Stomach (tissue), 8 donors: ENCODE measurements at regions not wholly inside any gene's neighbourhood (a gene's known extent, or its start where the extent isn't known, plus 50 kb on each side); places are given as distances from the start of the nearest gene placed in this dataset.

Experiments
- DNase-seq, 2 donors: peaks; one replicate each; pipeline versions ENCODE4 v3.0.0 to v3.0.0-alpha.2; 2013 to 2019
- H3K27ac ChIP-seq, 5 donors: fragments of 200-600 bp in 4 of 5; sonication (generic) in 4 of 5; one replicate each; pipeline ENCODE4 v1.5.1; 2013 to 2019; ENCODE audit warnings: mild to moderate bottlenecking in 1 of 5, moderate library complexity in 1 of 5
- H3K27me3 ChIP-seq, 3 donors: fragments of 200-600 bp; sonication (generic); one replicate each; pipeline ENCODE4 v1.5.1; 2017 to 2019; ENCODE audit warnings: mixed run types in 1 of 3
- H3K36me3 ChIP-seq, 4 donors: fragments of 200-600 bp; sonication (generic); 1 replicate in 3 of 4; 2 replicates in 1 of 4; pipeline ENCODE4 v1.5.1; 2016 to 2019
- H3K4me1 ChIP-seq, 4 donors: fragments of 200-600 bp; sonication (generic); one replicate each; pipeline ENCODE4 v1.5.1; 2016 to 2019
- H3K4me3 ChIP-seq, 4 donors: fragments of 200-600 bp; sonication (generic) in 3 of 4; one replicate each; pipeline ENCODE4 v1.5.1; 2016 to 2019; ENCODE audit warnings: mild to moderate bottlenecking in 1 of 4
- H3K9me3 ChIP-seq, 4 donors: fragments of 200-600 bp; sonication (generic); one replicate each; pipeline ENCODE4 v1.5.1; 2016 to 2019
- CTCF ChIP-seq, 7 experiments: fragments of 450-650 bp in 4 of 7; fragments of 200-600 bp in 3 of 7; sonication (generic) in 3 of 7; IDR thresholded peaks; one replicate each; pipeline ENCODE4 v1.5.1; 2016 to 2019; ENCODE audit warnings: antibody characterized with exemption in 7 of 7, control low read depth in 2 of 7, mild to moderate bottlenecking in 1 of 7
- EP300 ChIP-seq: sonication (generic); formaldehyde crosslinking; IDR thresholded peaks from one replicate; pipeline ENCODE4 v1.6.1; 2017; ENCODE audit warnings: antibody characterized with exemption
- POLR2A ChIP-seq, 4 donors: fragments of 450-650 bp; IDR thresholded peaks; one replicate each; pipeline ENCODE4 v1.6.1; 2016; ENCODE audit warnings: antibody characterized with exemption in 4 of 4, control low read depth in 2 of 4, mild to moderate bottlenecking in 1 of 4, moderate library complexity in 1 of 4
- POLR2AphosphoS5 ChIP-seq, 3 donors: sonication (generic); formaldehyde crosslinking; IDR thresholded peaks; one replicate each; pipeline ENCODE4 v1.6.1; 2016; ENCODE audit warnings: antibody characterized with exemption in 3 of 3
- WGBS, 5 donors: extraction: QIAGEN DNeasy Blood & Tissue Kit in 3 of 5; methylation state at CpG; one replicate each; pipeline versions ENCODE4 v1.1.5 to v1.1.7; 2013 to 2018; 5-methylcytosine and 5-hydroxymethylcytosine counted together
- intact Hi-C: fragments of 100-400 bp; cut with DNase I; formaldehyde crosslinking; loops from one replicate; pipeline ENCODE4 v1.15.1; 2023; ENCODE audit warnings: low total_unique reads
- donor health status: healthy with polysubstance abuse.
- donor health status: Bipolar disorder and iron deficiency.
- donor health status: healthy.

- Histone ChIP-seq H3K4me1 (no peaks in the 10 kb centered on the region), H3K36me3 (no peaks in the 10 kb centered on the region), H3K27ac (no peak overlapping the region), H3K4me3 (no peak overlapping the region), H3K27me3 (no peaks in the 10 kb centered on the region), H3K9me3 (no peaks in the 10 kb centered on the region)
- DNase-seq, result peak; percentile 20 to 35
- TF ChIP-seq CTCF (IDR thresholded peaks at IDR 0.05) (peak in 2 of 7 experiments; percentile 24 to 28), POLR2A (IDR thresholded peaks at IDR 0.05) (no peak), POLR2AphosphoS5 (IDR thresholded peaks at IDR 0.05) (no peak), EP300 (no peak)
- intact Hi-C loops, result no loop called here
Measured at GRCh38 chr12:83826112-83826511, 1086.5 kb downstream of the SLC6A15 start.

- Histone ChIP-seq H3K4me3 (no peak overlapping the region), H3K9me3 (no peaks in the 10 kb centered on the region), H3K27me3 (no peaks in the 10 kb centered on the region), H3K4me1 (peaks cover 0 to 7% (median 2%) of the 10 kb centered on the region in 4 donors), H3K36me3 (no peaks in the 10 kb centered on the region), H3K27ac (no peak overlapping the region)
- 50 to 73% (median 65%) methylated on average over 7 to 8 of the region's 8 CpGs for WGBS, 5 donors
- intact Hi-C loops, result no loop called here
- DNase-seq, result peak; percentile 40 to 63
- TF ChIP-seq POLR2A (IDR thresholded peaks at IDR 0.05), result no peak
- no peak for TF ChIP-seq EP300
- peak in 1 of 3 donors; percentile 31 for TF ChIP-seq POLR2AphosphoS5 (IDR thresholded peaks at IDR 0.05)
- TF ChIP-seq CTCF (IDR thresholded peaks at IDR 0.05), result peak in 4 of 7 experiments; percentile 12 to 26 (median 18)
Measured at GRCh38 chr12:83823386-83824045, 1089.1 kb downstream of the SLC6A15 start.

GRCh38 chr12:83821967-83822366 lies 1090.6 kb downstream of the SLC6A15 start:
- DNase-seq, result no peak
- Histone ChIP-seq H3K4me1 (peaks cover 0 to 7% (median 2%) of the 10 kb centered on the region in 4 donors), H3K27ac (no peak overlapping the region), H3K36me3 (no peaks in the 10 kb centered on the region), H3K27me3 (no peaks in the 10 kb centered on the region), H3K4me3 (no peak overlapping the region), H3K9me3 (no peaks in the 10 kb centered on the region)
- TF ChIP-seq POLR2AphosphoS5 (IDR thresholded peaks at IDR 0.05) (no peak), EP300 (no peak), CTCF (IDR thresholded peaks at IDR 0.05) (no peak), POLR2A (IDR thresholded peaks at IDR 0.05) (no peak)
- intact Hi-C loops, result no loop called here
- 54 to 69% (median 67%) methylated on average over 1 of the region's 1 CpG for WGBS, 5 donors

GRCh38 chr12:83818881-83819280 lies 1093.7 kb downstream of the SLC6A15 start:
- Histone ChIP-seq H3K9me3 (no peaks in the 10 kb centered on the region), H3K27me3 (no peaks in the 10 kb centered on the region), H3K36me3 (no peaks in the 10 kb centered on the region), H3K4me3 (no peak overlapping the region), H3K27ac (no peak overlapping the region), H3K4me1 (peaks cover 0 to 7% (median 2%) of the 10 kb centered on the region in 4 donors)
- 11 to 29% (median 19%) methylated on average over 1 of the region's 1 CpG for WGBS, 5 donors
- intact Hi-C loops, result no loop called here
- TF ChIP-seq POLR2AphosphoS5 (IDR thresholded peaks at IDR 0.05) (no peak), CTCF (IDR thresholded peaks at IDR 0.05) (no peak), EP300 (no peak), POLR2A (IDR thresholded peaks at IDR 0.05) (no peak)
- DNase-seq, result peak in 1 of 2 donors; percentile 59
